GM21576 (cell line): ENCODE measurements at regions not wholly inside any gene's neighbourhood (a gene's known extent, or its start where the extent isn't known, plus 50 kb on each side); places are given as distances from the start of the nearest gene placed in this dataset.
"Not testable (repeated sequence)": the region's sequence is repeated elsewhere in the genome, so short reads cannot be mapped to it uniquely, and the experiment has no call there.

Experiments
- ATAC-seq: cut with Tn5 transposase; IDR thresholded peaks from one replicate; pipeline ENCODE4 v1.9.1; 2021; ENCODE audit warnings: mild to moderate bottlenecking, moderate library complexity; ENCODE audit not compliant: unreplicated experiment

DNA sequence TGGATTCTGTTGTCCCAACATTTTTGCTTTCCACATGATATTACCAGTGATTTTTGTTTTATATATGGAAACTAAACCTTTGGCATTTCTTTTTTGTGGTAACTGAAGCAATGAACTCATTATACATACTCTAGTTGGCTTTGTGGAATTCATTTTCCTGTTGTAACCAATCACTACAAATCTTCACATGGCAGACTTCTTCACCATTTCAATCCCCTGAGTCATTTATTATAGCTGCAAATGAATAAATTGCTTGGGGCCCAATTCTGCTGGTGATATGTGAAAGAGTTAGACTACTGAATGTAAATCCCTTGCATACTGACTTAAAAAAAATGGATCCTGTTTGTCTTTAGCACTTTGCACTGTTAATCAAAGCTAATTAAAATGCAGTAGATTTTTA, 1709.6 kb upstream of the WWC1 start:
- no peak for ATAC-seq

DNA sequence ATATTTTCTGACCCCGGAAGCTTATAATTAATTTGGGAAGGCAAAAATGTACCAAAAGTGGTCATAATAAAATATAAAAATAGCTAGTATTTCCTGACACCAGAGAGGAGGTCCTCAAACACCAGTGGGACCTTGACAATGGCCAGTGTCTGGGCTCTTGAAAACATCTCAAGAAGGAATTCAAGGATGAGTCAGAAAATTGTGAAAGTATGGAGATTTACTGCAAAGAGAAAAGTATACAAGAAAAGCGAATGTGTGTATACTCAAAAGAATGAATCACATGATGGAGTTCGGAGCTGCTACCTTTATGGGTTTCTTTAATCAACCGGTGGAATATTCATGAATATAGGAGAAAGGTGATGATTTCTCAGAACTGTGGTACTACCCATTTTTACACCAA, 1709.0 kb upstream of the WWC1 start:
- ATAC-seq: no peak

- no peak for ATAC-seq
These were observed 1696.9 kb upstream of the WWC1 start for GRCh38 chr5:166594567-166594966.

DNA sequence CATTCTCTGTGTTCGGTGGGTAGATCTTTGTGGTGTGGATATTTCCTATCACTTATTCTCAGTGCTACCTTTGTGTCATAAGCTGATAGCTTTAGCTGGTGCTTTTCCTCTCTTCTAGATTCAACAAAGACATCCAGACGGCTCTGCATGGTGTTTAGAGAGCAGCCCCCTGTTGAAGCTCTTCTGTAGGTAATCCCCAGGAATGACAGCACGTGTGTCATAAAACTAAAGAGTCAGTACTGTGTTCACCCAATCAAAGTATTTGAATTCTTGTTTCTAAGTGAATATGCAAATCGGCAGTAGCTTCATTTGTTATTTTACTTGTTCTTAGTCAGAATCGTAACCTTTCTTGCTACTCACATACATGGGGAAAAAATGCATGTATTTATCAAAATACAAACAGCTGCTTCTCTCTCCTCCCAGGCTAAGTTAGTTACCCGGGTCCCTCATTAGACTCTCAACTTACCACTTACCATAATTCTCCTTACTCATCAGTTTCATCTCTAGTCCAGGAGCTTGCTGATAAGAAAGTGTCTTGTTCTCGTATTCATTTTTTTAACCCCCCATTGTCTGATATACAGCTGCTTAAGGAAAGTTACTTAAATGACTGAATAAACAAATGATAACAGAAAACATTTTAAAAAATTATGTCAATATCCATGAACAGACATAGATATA, 1696.0 kb upstream of the WWC1 start:
- ATAC-seq: no peak

DNA sequence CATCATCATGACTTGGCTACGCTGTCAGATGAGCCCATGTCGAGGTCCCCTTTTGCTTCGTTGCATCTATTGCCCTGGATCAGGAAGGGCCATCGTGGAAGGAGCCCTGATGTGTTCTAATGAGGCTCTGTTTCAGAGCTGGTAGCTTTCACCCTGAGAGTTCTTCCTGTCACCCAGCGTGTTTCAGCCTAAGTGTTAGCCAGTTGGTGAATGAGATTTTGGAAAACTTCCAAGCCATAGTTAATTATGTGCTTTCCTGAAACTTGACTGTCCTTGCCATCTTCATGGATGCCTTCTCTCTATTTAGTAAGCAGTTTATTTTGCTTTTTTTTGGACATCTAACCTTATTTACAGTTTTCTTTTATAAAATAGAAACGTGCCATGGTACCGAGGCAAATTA, 1695.4 kb upstream of the WWC1 start:
- ATAC-seq: no peak

DNA sequence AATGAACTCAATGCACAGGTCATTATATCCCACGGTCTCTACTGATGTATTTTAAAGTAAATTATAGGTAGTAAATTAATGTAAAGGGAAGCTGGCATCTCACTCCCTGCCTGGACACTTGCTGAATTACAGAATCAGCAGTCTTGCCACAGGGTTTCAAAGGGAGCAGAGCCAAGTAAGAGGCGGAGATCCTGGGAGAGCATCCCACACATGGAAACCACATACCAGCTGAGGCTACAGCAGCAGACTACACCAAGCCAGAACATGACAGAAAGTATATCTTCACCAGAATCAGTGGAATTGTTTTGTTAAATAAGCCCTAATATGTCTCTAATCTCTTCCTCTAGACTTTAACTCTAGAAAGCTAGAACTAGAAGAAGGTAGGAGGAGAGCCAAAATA, 1689.2 kb upstream of the WWC1 start:
- ATAC-seq: no peak

- no peak for ATAC-seq
These were observed 1673.9 kb upstream of the WWC1 start for GRCh38 chr5:166617507-166617906.

GRCh38 chr5:166618526-166618925, 1672.9 kb upstream of the WWC1 start:
- no peak for ATAC-seq

GRCh38 chr5:166624573-166624972, 1666.9 kb upstream of the WWC1 start:
- ATAC-seq: no peak

DNA sequence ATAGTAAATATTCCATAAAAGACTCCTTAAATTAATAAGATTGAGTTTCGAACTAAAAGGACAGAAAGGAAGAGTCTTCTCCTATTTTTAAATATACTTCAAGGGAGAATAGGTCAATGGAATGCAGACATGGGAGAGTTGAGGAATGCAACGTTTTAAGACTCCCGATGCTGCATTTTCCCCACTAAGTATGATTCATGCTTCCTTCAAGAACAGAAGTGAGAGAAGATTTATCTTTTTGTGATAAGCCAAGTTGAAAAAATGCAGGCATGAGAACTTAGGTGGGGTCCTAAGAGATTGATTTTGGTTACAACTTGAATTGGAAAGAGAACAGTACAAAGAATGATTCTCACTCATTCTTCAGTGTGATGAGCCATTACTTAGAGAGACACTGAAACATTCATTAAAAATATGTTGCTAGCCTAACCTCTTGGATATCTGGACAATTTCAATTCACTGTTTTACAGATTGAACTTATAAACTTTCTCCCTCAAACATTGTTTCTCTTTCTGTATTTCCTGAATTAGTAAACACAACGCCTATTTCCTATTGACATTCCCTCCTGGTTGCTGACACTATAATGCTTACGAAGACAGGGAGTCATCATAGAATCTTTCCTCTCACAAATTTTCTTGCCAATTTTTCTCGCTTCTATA, 1666.1 kb upstream of the WWC1 start:
- no peak for ATAC-seq

DNA sequence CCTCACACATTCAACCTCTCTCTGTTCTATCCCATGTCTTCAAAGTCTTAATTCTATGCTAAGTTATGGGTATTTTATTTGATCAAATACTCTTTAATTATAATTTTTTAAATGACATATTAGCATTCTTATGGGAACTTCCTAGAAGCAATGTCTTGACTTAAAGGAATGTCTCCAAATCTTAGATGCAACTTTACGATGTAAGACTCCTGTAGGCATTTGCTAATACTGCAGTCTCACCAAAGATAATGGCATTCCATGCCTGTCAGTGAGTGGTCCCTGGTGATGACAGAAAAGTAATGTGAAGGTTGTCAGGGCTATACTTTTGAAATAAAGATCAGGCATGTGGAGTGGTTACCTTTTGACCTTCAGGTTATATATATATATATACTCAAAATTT, 1654.2 kb upstream of the WWC1 start:
- ATAC-seq: no peak

- no peak for ATAC-seq
These were observed 1652.3 kb upstream of the WWC1 start for GRCh38 chr5:166639151-166639550.

DNA sequence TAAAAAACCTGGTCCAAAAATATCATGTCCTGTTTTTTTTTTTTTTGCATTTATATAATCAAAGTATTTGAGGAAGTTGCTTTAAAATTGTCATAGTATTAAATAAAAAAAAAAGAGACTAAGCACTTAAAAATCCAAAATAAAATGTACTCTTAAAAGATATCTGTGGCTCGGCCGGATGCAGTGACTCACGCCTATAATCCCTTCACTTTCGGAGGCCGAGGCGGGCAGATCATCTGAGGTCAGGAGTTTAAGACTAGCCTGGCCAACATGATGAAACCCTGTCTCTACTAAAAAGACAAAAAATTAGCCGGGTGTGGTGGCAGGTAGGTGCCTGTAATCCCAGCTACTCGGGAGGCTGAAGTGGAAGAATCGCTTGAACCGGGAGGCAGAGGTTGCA, 1651.3 kb upstream of the WWC1 start:
- ATAC-seq: not testable (repeated sequence)

DNA sequence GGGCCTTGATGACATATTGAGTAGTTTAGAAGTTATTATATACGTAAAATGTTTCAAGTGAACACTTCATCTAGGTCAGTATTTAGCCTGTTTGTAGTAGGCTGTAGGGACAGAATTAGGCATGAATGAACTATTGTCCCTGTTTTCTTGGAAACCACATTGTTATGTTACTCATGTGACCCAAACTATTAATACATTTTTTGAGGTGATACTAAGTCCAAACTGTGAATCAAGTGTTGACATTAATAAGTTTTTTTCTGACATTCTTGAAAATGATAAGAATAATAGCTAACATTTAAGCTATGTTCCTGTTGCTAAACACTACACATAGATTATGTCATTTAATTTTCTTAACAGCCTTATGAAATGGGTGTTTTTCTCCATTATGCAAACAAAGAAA, 1642.7 kb upstream of the WWC1 start:
- no peak for ATAC-seq

GRCh38 chr5:166649676-166650075, 1641.8 kb upstream of the WWC1 start:
- no peak for ATAC-seq

DNA sequence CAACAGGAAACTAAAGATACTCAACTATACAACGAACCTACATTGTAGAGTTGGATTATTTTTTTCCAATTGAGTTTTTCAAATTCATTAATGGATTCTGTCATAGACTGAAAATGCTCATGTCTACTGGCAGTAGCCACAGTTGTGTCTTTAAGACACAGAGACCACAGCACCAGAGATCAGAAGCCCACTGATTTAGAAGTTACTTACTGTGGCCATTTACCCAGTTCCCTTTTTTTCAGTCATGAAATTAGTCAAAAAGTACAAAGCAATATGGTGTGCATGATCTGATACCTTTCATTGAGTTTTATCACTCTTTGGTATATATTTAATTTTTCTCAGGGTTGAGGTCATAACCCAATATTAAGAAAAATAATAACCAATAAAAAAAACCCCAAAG, 1640.2 kb upstream of the WWC1 start:
- ATAC-seq: no peak

DNA sequence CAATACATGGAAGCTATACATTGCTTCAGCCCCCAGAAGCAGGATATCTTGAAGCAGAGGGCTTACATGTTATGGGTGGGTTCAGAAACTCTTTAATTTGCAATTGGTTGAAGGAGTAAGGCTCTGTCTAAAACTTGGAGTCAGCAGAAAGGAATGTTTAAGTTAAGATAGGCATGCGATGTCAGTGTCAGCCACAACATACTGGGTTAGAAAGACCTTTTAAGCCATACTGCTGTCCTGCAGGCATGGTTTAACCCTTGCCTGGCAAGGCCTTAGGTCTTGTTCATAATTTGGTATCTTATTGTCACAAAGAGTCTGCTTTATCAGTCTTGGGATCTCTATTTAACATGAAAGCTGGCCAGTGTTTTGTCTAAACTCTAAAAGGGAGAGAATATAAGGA, 1619.6 kb upstream of the WWC1 start:
- no peak for ATAC-seq

DNA sequence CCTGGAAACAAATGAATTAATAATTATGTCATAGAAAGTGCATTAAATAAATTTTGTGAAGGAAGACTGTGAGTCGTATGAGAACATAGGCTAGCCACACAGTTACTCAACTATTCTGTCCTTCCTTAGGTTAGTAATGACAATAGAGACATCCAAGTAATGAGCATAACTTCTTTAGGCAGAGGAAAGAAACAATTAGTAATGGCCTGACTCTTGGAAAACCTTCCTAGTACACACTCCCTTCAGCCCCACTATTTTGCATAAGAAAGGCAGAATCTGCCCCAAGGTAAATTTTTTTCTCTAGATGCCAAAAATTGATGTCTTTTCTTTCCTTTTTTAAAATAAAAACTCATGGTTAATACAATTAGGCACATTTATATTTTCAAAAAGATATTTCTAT, 1619.0 kb upstream of the WWC1 start:
- no peak for ATAC-seq

- ATAC-seq: no peak
These were observed 1613.6 kb upstream of the WWC1 start for GRCh38 chr5:166677891-166678290.

- no peak for ATAC-seq
These were observed 1612.1 kb upstream of the WWC1 start for GRCh38 chr5:166679331-166679730.

DNA sequence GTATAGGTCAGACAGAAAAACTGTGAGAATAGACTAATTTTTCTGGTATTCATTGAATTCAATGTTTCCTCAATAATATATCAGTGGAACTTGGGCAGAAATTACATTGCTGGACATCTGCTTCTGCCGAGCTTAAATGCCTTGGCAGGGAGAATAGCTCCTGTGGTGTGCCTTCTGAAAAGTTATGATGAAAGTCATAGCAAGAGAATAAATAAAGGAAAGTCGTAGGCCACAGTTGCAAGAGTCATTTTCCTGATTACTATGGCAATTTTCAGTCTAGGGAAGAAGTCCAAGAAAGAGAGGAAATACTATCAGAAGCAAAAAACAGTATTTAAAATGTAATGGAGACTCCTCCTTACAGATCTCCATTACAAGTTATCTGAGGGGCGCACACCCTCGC, 1596.1 kb upstream of the WWC1 start:
- no peak for ATAC-seq

DNA sequence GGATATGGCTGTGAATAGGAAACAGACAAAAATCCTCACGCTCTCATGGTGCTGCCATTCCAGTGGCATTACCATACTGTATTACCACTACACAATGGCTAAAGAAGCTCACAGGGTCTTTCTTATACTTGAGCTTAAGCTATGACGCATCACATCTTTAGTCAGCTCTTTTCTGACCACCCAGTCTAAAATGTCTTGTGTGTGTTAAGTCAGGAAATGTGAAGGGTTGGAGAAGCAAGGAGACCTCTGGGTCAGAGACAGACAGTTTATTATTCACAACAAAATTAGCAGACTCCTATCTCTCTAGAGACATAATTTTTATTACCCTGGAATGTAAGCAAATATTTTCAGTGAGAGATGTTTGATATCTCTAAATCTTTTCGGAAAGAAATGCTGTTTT, 1583.2 kb upstream of the WWC1 start:
- ATAC-seq: no peak

DNA sequence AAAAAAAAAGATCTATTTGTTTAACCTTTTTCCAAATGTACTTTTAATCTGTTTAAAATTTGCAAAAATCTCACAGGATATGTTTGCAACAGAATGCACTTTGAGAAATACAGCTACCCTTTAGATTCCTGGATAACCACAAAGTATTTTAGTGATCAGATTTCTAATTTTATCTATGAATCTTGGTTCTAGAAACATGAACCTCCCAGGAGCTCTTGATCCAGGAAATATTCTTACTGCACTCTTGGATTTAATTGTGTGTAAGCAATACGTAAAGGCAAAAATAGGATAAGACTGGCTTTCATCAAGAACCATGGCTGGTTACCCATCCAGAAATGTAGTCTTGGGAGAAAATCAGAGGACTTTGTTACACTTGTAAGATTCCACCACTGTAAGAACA, 1581.8 kb upstream of the WWC1 start:
- ATAC-seq: no peak
